Lung (tissue), 11 donors: ENCODE measurements at regions not wholly inside any gene's neighbourhood (a gene's known extent, or its start where the extent isn't known, plus 50 kb on each side); places are given as distances from the start of the nearest gene placed in this dataset.
A peak's percentile ranks its signal among the peaks of the same experiment; 100 is the strongest.

Source experiments
- ATAC-seq: fragments of 200-7000 bp; cut with Tn5 transposase; one replicate; pipeline ENCODE4 v1.9.1; 2020; ENCODE audit warnings: moderate number of reproducible peaks; ENCODE audit not compliant: insufficient read depth, low FRiP score
- DNase-seq, 3 donors: peaks; one replicate each; pipeline ENCODE4 v3.0.0-alpha.2; 2013 to 2017
- H3K27ac ChIP-seq, 2 donors: one replicate each; pipeline ENCODE4 v1.5.1; 2013; ENCODE audit warnings: mild to moderate bottlenecking in 2 of 2, moderate library complexity in 2 of 2, control low read depth in 1 of 2, inconsistent platforms in 1 of 2, low read depth in 1 of 2, low read length in 1 of 2
- H3K27me3 ChIP-seq, 3 donors: one replicate each; pipeline ENCODE4 v1.5.1; 2013; ENCODE audit warnings: low read length in 2 of 3; ENCODE audit not compliant: control insufficient read depth in 3 of 3, insufficient read depth in 3 of 3
- H3K36me3 ChIP-seq, 4 donors: one replicate each; pipeline ENCODE4 v1.5.1; 2013; ENCODE audit warnings: low read length in 4 of 4, mild to moderate bottlenecking in 1 of 4, moderate library complexity in 1 of 4; ENCODE audit not compliant: control insufficient read depth in 4 of 4, insufficient read depth in 4 of 4
- H3K4me1 ChIP-seq, 5 donors: one replicate each; pipeline ENCODE4 v1.5.1; 2013; ENCODE audit warnings: low read length in 5 of 5, mild to moderate bottlenecking in 2 of 5, moderate library complexity in 1 of 5; ENCODE audit not compliant: control insufficient read depth in 5 of 5, insufficient read depth in 5 of 5
- H3K4me3 ChIP-seq: one replicate; pipeline ENCODE4 v1.5.1; 2013; ENCODE audit warnings: mild to moderate bottlenecking, control low read depth, moderate library complexity
- H3K9ac ChIP-seq, 2 donors: one replicate each; pipeline ENCODE4 v1.5.1; 2013; ENCODE audit warnings: low read length in 2 of 2, control low read depth in 1 of 2; ENCODE audit not compliant: insufficient read depth in 1 of 2
- H3K9me3 ChIP-seq, 4 donors: one replicate each; pipeline ENCODE4 v1.5.1; 2013; ENCODE audit warnings: low read length in 3 of 4, mild to moderate bottlenecking in 1 of 4, moderate library complexity in 1 of 4; ENCODE audit not compliant: control insufficient read depth in 4 of 4, insufficient read depth in 3 of 4
- WGBS, 2 donors: extraction: QIAGEN DNeasy Blood & Tissue Kit; methylation state at CpG; one replicate each; pipeline ENCODE4 v1.1.7; 2013; 5-methylcytosine and 5-hydroxymethylcytosine counted together
- TF ChIP-seq, protein P1 (sequence below): IDR thresholded peaks from 2 replicates; pipeline ENCODE4 v1.5.1; 2012; ENCODE audit warnings: mild to moderate bottlenecking; ENCODE audit errors: control extremely low read depth, extremely low read depth
- donor health status: control.
- donor health status: control.
- donor health status: Bipolar disorder and iron deficiency.
- donor health status: healthy.
- donor health status: DM: yes; HTN: yes; CAD: no.

DNA sequence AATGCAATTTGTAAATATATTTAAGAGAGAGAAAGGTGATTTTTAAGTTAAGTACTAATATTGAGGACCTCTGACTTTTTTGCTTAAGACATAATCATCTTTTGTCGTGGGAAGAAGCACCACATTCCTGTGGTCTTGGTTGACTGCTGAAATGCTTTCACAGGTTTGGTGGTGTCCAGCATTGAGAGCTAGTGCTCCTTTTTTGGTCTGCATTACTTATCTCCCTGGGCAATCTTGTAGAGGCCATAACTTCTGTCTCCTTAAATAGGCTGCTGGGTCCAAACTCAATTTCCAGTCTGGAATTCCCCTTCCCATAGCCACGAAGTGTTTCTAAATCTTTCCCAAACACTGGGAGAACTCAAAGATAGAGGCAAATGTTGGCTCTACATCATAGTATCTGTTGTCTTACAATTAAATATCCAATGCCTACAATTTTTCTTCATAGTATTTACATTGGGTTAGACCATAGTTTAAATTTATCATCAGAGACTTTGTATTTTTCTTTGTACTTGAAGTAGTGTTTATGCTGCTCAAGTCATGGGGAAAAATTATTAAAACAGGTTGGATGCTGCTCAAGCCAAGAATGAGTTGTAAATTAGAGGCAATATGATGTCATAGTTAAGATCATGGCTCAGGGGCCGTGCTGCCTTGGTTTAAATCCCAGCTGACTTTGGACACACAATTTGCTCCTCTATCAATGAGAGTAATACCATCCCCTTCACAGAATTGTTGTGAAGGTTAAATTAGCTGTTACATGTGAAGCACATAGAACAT is 105.6 kb downstream of the POSTN start:
- peak in 2 of 3 donors; percentile 50 to 57 for DNase-seq
- H3K27me3 ChIP-seq: no peaks in the 10 kb centered on the region
- peaks cover 0 to 10% (median 2%) of the 10 kb centered on the region in 5 donors for H3K4me1 ChIP-seq
- TF ChIP-seq, protein P1, sequence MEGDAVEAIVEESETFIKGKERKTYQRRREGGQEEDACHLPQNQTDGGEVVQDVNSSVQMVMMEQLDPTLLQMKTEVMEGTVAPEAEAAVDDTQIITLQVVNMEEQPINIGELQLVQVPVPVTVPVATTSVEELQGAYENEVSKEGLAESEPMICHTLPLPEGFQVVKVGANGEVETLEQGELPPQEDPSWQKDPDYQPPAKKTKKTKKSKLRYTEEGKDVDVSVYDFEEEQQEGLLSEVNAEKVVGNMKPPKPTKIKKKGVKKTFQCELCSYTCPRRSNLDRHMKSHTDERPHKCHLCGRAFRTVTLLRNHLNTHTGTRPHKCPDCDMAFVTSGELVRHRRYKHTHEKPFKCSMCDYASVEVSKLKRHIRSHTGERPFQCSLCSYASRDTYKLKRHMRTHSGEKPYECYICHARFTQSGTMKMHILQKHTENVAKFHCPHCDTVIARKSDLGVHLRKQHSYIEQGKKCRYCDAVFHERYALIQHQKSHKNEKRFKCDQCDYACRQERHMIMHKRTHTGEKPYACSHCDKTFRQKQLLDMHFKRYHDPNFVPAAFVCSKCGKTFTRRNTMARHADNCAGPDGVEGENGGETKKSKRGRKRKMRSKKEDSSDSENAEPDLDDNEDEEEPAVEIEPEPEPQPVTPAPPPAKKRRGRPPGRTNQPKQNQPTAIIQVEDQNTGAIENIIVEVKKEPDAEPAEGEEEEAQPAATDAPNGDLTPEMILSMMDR: no peak
- WGBS, 2 donors: 58 to 73% methylated on average over 3 of the region's 3 CpGs
- no peaks in the 10 kb centered on the region for H3K9me3 ChIP-seq
- H3K4me3 ChIP-seq: no peak overlapping the region
- H3K36me3 ChIP-seq: no peaks in the 10 kb centered on the region
- no peak for ATAC-seq
- no peak overlapping the region for H3K9ac ChIP-seq
- H3K27ac ChIP-seq: no peak overlapping the region

DNA sequence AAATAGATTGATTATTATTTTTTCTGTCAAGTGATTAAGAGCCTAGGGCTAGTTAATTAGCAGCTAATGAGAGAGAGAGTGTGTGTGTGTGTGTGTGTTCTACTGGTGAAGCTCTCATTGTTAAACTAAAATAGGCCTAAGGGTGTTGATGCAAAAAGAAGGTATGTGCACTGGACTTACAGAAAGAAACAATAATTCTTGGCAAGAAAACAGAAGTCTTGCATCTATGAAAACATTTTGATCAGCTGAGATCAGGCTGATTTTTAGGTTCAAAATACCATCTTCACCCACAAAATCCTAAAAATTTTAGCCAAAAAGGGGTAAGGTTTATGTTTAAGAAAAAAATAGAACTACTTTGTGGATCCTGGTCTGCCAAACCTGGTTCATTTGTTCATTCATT is 106.5 kb downstream of the POSTN start:
- Histone ChIP-seq H3K36me3 (no peaks in the 10 kb centered on the region), H3K9ac (no peak overlapping the region), H3K27ac (no peak overlapping the region), H3K4me1 (peaks cover 0 to 10% (median 2%) of the 10 kb centered on the region in 5 donors), H3K27me3 (no peaks in the 10 kb centered on the region), H3K9me3 (no peaks in the 10 kb centered on the region), H3K4me3 (no peak overlapping the region)
- TF ChIP-seq, protein P1: no peak
- ATAC-seq (no peak), DNase-seq (no peak)

DNA sequence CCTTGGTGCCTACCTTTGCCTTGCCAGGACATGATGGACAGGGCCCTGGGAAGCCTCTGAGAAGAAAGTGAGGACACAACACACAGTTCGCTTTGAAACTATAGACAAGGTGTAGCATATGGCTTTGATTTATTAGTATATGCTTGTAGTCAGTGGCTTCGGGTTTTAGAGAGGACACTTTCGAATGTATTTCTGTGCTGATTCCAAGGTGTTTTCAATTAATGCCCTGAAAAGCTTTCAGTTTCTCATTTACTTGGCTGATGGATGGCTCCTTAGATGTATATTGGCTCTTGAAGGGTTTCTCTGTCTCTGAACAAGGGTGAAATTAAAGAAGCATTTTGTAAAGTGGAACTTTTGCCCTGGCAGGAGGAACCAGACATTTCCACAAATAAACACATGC is 106.9 kb downstream of the POSTN start:
- Histone ChIP-seq H3K27me3 (no peaks in the 10 kb centered on the region), H3K36me3 (no peaks in the 10 kb centered on the region), H3K4me3 (no peak overlapping the region), H3K27ac (no peak overlapping the region), H3K9ac (no peak overlapping the region), H3K9me3 (no peaks in the 10 kb centered on the region), H3K4me1 (peaks cover 0 to 10% (median 2%) of the 10 kb centered on the region in 5 donors)
- 83 to 92% methylated on average over 3 of the region's 3 CpGs for WGBS, 2 donors
- ATAC-seq (no peak), DNase-seq (no peak)
- TF ChIP-seq, protein P1: no peak
